ENCODE measurements at regions not wholly inside any gene's neighbourhood (a gene's known extent, or its start where the extent isn't known, plus 50 kb on each side); places are given as distances from the start of the nearest gene placed in this dataset.

DNA sequence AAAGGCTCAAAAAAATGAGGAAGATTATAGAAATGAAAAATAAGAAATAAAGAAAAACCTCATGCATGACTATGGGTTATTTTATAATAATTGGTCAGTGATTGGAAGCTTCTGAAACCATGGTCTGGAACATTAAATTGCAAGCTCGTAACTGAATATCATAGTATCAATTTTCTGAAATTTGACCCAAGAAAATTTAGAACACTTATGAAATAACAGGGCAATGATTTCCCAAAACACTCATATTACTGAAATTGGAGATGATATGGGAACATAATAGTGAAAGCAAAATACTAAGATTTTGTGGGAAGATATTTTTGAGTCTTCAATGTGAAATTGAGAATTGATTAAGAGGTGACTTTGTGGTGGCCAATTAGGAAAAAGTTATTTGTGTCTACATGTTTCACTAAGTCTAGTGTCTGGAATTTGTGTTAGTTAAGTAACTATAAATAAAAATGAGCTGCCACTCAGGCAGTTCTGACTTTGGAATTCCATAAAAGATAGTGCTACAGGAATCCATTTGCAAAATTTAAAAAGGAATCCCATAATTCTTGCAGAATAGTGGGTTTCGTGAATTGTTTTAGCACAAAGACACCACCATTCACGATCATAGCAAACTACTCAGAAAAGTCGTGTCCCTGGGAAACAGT, 603.0 kb downstream of the LMO7 start:
- H3K4me3 ChIP-seq (replicated peaks; ENCODE audit: low read depth, low read length), result no peak overlapping the region
- no peak for DNase-seq (ENCODE audit: extremely low read depth, low read depth)
- TF ChIP-seq, protein P1, sequence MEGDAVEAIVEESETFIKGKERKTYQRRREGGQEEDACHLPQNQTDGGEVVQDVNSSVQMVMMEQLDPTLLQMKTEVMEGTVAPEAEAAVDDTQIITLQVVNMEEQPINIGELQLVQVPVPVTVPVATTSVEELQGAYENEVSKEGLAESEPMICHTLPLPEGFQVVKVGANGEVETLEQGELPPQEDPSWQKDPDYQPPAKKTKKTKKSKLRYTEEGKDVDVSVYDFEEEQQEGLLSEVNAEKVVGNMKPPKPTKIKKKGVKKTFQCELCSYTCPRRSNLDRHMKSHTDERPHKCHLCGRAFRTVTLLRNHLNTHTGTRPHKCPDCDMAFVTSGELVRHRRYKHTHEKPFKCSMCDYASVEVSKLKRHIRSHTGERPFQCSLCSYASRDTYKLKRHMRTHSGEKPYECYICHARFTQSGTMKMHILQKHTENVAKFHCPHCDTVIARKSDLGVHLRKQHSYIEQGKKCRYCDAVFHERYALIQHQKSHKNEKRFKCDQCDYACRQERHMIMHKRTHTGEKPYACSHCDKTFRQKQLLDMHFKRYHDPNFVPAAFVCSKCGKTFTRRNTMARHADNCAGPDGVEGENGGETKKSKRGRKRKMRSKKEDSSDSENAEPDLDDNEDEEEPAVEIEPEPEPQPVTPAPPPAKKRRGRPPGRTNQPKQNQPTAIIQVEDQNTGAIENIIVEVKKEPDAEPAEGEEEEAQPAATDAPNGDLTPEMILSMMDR (IDR thresholded peaks at IDR 0.05; ENCODE audit: low read depth, low read length, missing control alignments), result no peak

GRCh38 chr13:76231522-76232167, 595.5 kb downstream of the LMO7 start:
- no peak overlapping the region for H3K4me3 ChIP-seq (replicated peaks; ENCODE audit: low read depth, low read length)
- no peak for DNase-seq (ENCODE audit: extremely low read depth, low read depth)

DNA sequence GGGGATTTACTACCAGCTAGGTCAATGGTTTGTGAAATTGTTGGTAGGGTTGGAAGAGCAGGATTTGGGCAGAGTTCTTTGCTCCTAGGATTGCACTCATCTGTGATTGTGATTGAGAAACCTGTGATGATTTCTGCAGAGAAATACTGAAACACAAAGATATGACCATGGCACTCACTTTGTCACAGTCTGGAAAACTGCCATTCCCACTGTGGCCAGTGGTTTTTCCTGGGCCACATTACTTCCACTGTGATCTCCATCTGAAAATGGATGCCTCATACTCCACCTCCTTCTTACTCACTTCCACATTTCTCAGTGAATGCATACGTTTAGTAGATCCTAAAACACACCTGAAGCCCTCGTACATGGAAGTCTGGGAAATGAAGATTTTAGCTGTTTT, 593.2 kb downstream of the LMO7 start:
- no peak overlapping the region for H3K4me3 ChIP-seq (replicated peaks; ENCODE audit: low read depth, low read length)
- DNase-seq (ENCODE audit: extremely low read depth, low read depth), result no peak
- TF ChIP-seq, protein P1 (IDR thresholded peaks at IDR 0.05; ENCODE audit: low read depth, low read length, missing control alignments), result no peak

More at GRCh38 chr13:76231522-76232167, 595.5 kb downstream of the LMO7 start:
- TF ChIP-seq, protein P1 (IDR thresholded peaks at IDR 0.05; ENCODE audit: low read depth, low read length, missing control alignments), result no peak

DNA sequence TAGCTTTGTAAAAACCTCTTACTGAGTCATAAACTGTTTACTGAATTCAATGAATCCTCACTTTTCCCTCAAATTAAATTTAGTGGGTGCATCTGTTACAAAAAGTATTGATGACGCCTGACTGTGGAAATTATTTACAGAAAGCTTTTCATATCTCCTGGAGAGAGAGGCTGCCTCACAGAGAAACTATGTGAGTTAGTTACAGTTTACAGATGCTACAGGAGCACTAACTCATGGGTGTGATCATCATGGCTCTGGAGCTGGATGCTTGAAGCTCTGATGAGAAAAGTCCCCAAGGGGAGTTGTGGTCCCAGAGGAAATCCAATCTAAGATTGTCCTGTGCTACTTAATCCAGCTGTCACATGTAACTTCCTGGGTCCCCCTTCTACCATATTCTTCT, 590.8 kb downstream of the LMO7 start:
- no peak overlapping the region for H3K4me3 ChIP-seq (replicated peaks; ENCODE audit: low read depth, low read length)
- DNase-seq (ENCODE audit: extremely low read depth, low read depth), result no peak
- TF ChIP-seq, protein P1 (IDR thresholded peaks at IDR 0.05; ENCODE audit: low read depth, low read length, missing control alignments), result no peak

- TF ChIP-seq, protein P1 (IDR thresholded peaks at IDR 0.05; ENCODE audit: low read depth, low read length, missing control alignments), result no peak
- H3K4me3 ChIP-seq (replicated peaks; ENCODE audit: low read depth, low read length), result no peak overlapping the region
- no peak for DNase-seq (ENCODE audit: extremely low read depth, low read depth)
Measured at GRCh38 chr13:76225815-76226489, 589.8 kb downstream of the LMO7 start.

DNA sequence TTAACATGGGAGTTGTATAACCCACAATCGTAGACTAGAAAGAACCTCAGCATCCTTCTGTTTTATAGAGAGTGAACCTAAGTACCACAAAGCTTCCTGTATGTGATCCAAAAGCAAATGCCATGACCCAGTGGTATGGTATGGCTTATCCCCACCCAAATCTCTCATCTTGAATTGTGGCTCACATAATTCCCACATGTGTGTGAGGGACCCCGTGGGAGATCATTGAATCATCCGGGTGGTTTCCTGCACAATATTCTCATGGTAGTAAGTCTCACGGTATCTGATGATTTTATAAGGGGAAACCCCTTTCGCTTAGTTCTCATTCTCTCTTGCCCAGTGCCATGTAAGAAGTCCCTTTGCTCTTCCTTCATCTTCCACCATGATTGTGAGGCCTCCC, 587.9 kb downstream of the LMO7 start:
- no peak for DNase-seq (ENCODE audit: extremely low read depth, low read depth)
- TF ChIP-seq, protein P1 (IDR thresholded peaks at IDR 0.05; ENCODE audit: low read depth, low read length, missing control alignments), result no peak

More for the DNA sequence above, 587.9 kb downstream of the LMO7 start:
- H3K4me3 ChIP-seq (replicated peaks; ENCODE audit: low read depth, low read length), result no peak overlapping the region
